WTC11 (cell line): ENCODE measurements at regions not wholly inside any gene's neighbourhood (a gene's known extent, or its start where the extent isn't known, plus 50 kb on each side); places are given as distances from the start of the nearest gene placed in this dataset.

Source experiments
- ATAC-seq: fragments of 200-7000 bp; cut with Tn5 transposase; 2 replicates; pipeline ENCODE4 v1.10.0; 2021; ENCODE audit warnings: mild to moderate bottlenecking, moderate library complexity
- CTCF ChIA-PET: fragments of 300-600 bp; sonication (Branson Sonifier 250); formaldehyde crosslinking; loops from one replicate; lab custom pipeline; 2021; ENCODE audit warnings: antibody characterized with exemption; lab: Charles Lee
- POLR2A ChIA-PET: fragments of 350-600 bp; sonication (Branson Sonifier 250); formaldehyde crosslinking; loops from one replicate; lab custom pipeline; 2021; ENCODE audit warnings: antibody characterized with exemption; lab: Charles Lee
- DNase-seq: peaks from one replicate; pipeline ENCODE4 v3.0.0; 2021; ENCODE audit warnings: low spot score
- H3K27ac Mint-ChIP-seq: 2 replicates; pipeline ENCODE4 v1.8.0; 2021; ENCODE audit warnings: mixed read lengths
- H3K27me3 Mint-ChIP-seq: 2 replicates; pipeline ENCODE4 v1.8.0; 2021; ENCODE audit warnings: low read depth, mild to moderate bottlenecking, moderate library complexity, mixed read lengths
- H3K36me3 Mint-ChIP-seq: 2 replicates; pipeline ENCODE4 v1.8.0; 2021; ENCODE audit warnings: mixed read lengths
- H3K4me1 Mint-ChIP-seq: 2 replicates; pipeline ENCODE4 v1.8.0; 2022; ENCODE audit warnings: mixed read lengths
- H3K4me3 Mint-ChIP-seq: 2 replicates; pipeline ENCODE4 v1.8.0; 2021; ENCODE audit warnings: mild to moderate bottlenecking, moderate library complexity, mixed read lengths
- H3K9me3 Mint-ChIP-seq: 2 replicates; pipeline ENCODE4 v1.8.0; 2021; ENCODE audit warnings: mixed read lengths
- ARID4B ChIP-seq: sonication (generic); formaldehyde crosslinking; IDR thresholded peaks from 2 replicates; pipeline ENCODE4 v1.8.0; 2023; ENCODE audit warnings: missing genetic modification reagents, mild to moderate bottlenecking, borderline replicate concordance
- E2F4 ChIP-seq: sonication (generic); formaldehyde crosslinking; IDR thresholded peaks from 2 replicates; pipeline ENCODE4 v1.8.1; 2022; ENCODE audit warnings: low read depth, mild to moderate bottlenecking, moderate library complexity, missing genetic modification reagents, borderline replicate concordance
- ELF4 ChIP-seq: sonication (generic); formaldehyde crosslinking; IDR thresholded peaks from 2 replicates; pipeline ENCODE4 v1.8.1; 2022; ENCODE audit warnings: low read depth, mild to moderate bottlenecking, moderate library complexity, missing genetic modification reagents
- ESRRA ChIP-seq: sonication (generic); formaldehyde crosslinking; IDR thresholded peaks from 2 replicates; pipeline ENCODE4 v1.8.1; 2022; ENCODE audit warnings: mild to moderate bottlenecking, missing genetic modification reagents, borderline replicate concordance
- FOXK1 ChIP-seq: sonication (generic); formaldehyde crosslinking; IDR thresholded peaks from 2 replicates; pipeline ENCODE4 v1.8.0; 2022; ENCODE audit warnings: mild to moderate bottlenecking, moderate library complexity, missing genetic modification reagents
- HMGXB4 ChIP-seq: sonication (generic); formaldehyde crosslinking; IDR thresholded peaks from 2 replicates; pipeline ENCODE4 v1.8.1; 2023; ENCODE audit warnings: mild to moderate bottlenecking, moderate library complexity, missing genetic modification reagents
- IRF1 ChIP-seq: sonication (generic); formaldehyde crosslinking; IDR thresholded peaks from 2 replicates; pipeline ENCODE4 v1.8.0; 2023; ENCODE audit warnings: missing genetic modification reagents
- IRF2 ChIP-seq: sonication (generic); formaldehyde crosslinking; IDR thresholded peaks from 2 replicates; pipeline ENCODE4 v1.8.0; 2022; ENCODE audit warnings: low read depth, missing genetic modification reagents, borderline replicate concordance
- MAX ChIP-seq: sonication (generic); formaldehyde crosslinking; IDR thresholded peaks from 2 replicates; pipeline ENCODE4 v1.8.0; 2022; ENCODE audit warnings: mild to moderate bottlenecking, missing genetic modification reagents
- NFYB ChIP-seq: sonication (generic); formaldehyde crosslinking; conservative IDR thresholded peaks from 2 replicates; pipeline ENCODE4 v1.8.0; 2022; ENCODE audit warnings: low read depth, missing genetic modification reagents
- ZBTB43 ChIP-seq: sonication (generic); formaldehyde crosslinking; IDR thresholded peaks from 2 replicates; pipeline ENCODE4 v1.8.1; 2023; ENCODE audit warnings: mild to moderate bottlenecking, missing genetic modification reagents
- ZNF232 ChIP-seq: sonication (generic); formaldehyde crosslinking; IDR thresholded peaks from 2 replicates; pipeline ENCODE4 v1.8.0; 2022; ENCODE audit warnings: mild to moderate bottlenecking, missing genetic modification reagents
- ZNF416 ChIP-seq: fragments of 250-450 bp; sonication (Bioruptor Pico); IDR thresholded peaks from 2 replicates; pipeline ENCODE4 v1.9.0; 2021; ENCODE audit warnings: mild to moderate bottlenecking, inconsistent platforms
- ZNF425 ChIP-seq: fragments of 250-450 bp; sonication (Bioruptor Pico); conservative IDR thresholded peaks from 2 replicates; pipeline ENCODE4 v1.9.0; 2021; ENCODE audit warnings: mild to moderate bottlenecking

GRCh38 chr12:84805474-84805858, 107.1 kb downstream of the SLC6A15 start (continued):
- TF ChIP-seq ZNF425 = no peak
- TF ChIP-seq HMGXB4 (CRISPR knock-in tag) = no peak
- peak; percentile 70; the same call in 1 of the 2 replicates for TF ChIP-seq ZBTB43
- no peak for TF ChIP-seq ARID4B (CRISPR knock-in tag)
- 0 out of 2 replicates have a peak, but pooled peaks have one; percentile 57 for TF ChIP-seq FOXK1 (CRISPR knock-in tag)
- TF ChIP-seq NFYB = no peak
- no peak for TF ChIP-seq ESRRA (CRISPR knock-in tag)
- TF ChIP-seq IRF1 = no peak
- no peak for TF ChIP-seq IRF2 (CRISPR knock-in tag)
- TF ChIP-seq ELF4 (CRISPR knock-in tag) = no peak
- TF ChIP-seq, all 79 proteins: peak for 19

GRCh38 chr12:84804691-84805473, 107.7 kb downstream of the SLC6A15 start:
- Mint-ChIP-seq H3K4me3 (no peak overlapping the region), H3K4me1 (peaks cover 24% of the 10 kb centered on the region), H3K9me3 (no peaks in the 10 kb centered on the region), H3K36me3 (no peaks in the 10 kb centered on the region), H3K27me3 (peaks cover 98% of the 10 kb centered on the region), H3K27ac (no peak overlapping the region)
- CTCF ChIA-PET = no interaction called here
- DNase-seq = no peak
- ATAC-seq = peak; percentile 61
- POLR2A ChIA-PET = no interaction called here
- TF ChIP-seq MAX (no peak), ZNF416 (CRISPR knock-in tag) (no peak), E2F4 (no peak), ZNF232 (CRISPR knock-in tag) (no peak)
- TF ChIP-seq, all 79 proteins: peak for 0
